Natural killer cell (primary cell): ENCODE measurements at regions not wholly inside any gene's neighbourhood (a gene's known extent, or its start where the extent isn't known, plus 50 kb on each side); places are given as distances from the start of the nearest gene placed in this dataset.

Source experiments
- ATAC-seq, 3 donors: fragments of 150-1000 bp in 2 of 3; fragments of 200-7000 bp in 1 of 3; cut with Tn5 transposase; 1 replicate in 1 of 3; 2 replicates in 2 of 3; pipeline ENCODE4 v1.10.0; 2021; ENCODE audit warnings: mild to moderate bottlenecking in 2 of 3, moderate library complexity in 2 of 3
- DNase-seq, 2 donors: peaks; one replicate each; pipeline versions ENCODE4 v3.0.0 to v3.0.0-alpha.2; 2013 to 2021; ENCODE audit warnings: mixed read lengths in 1 of 2
- H3K27ac ChIP-seq: one replicate; pipeline ENCODE4 v1.5.1; 2013; ENCODE audit warnings: mild to moderate bottlenecking, low read length
- H3K27me3 ChIP-seq: one replicate; pipeline ENCODE4 v1.6.1; 2013; ENCODE audit warnings: low read length; ENCODE audit not compliant: control insufficient read depth, insufficient read depth
- H3K36me3 ChIP-seq: one replicate; pipeline ENCODE4 v1.6.1; 2013; ENCODE audit warnings: low read length; ENCODE audit not compliant: control insufficient read depth, insufficient read depth
- H3K4me1 ChIP-seq: one replicate; pipeline ENCODE4 v1.6.1; 2013; ENCODE audit warnings: low read length; ENCODE audit not compliant: control insufficient read depth, insufficient read depth
- H3K4me3 ChIP-seq: one replicate; pipeline ENCODE4 v1.5.1; 2013; ENCODE audit warnings: low read length
- H3K9me3 ChIP-seq: one replicate; pipeline ENCODE4 v1.6.1; 2013; ENCODE audit warnings: low read length; ENCODE audit not compliant: control insufficient read depth, insufficient read depth
- H3K27ac Mint-ChIP-seq, 2 donors: one replicate each; pipeline ENCODE4 v1.8.0; 2022; ENCODE audit warnings: mild to moderate bottlenecking in 2 of 2, mixed read lengths in 2 of 2, moderate library complexity in 1 of 2
- H3K27me3 Mint-ChIP-seq, 2 donors: one replicate each; pipeline ENCODE4 v1.8.0; 2022; ENCODE audit warnings: low read depth in 2 of 2, mixed read lengths in 2 of 2
- H3K36me3 Mint-ChIP-seq: one replicate; pipeline ENCODE4 v1.8.0; 2022; ENCODE audit warnings: mixed read lengths
- H3K4me1 Mint-ChIP-seq, 2 donors: one replicate each; pipeline ENCODE4 v1.8.0; 2022; ENCODE audit warnings: mixed read lengths in 2 of 2
- H3K4me3 Mint-ChIP-seq: one replicate; pipeline ENCODE4 v1.8.0; 2022; ENCODE audit warnings: mild to moderate bottlenecking, moderate library complexity, mixed read lengths
- H3K9me3 Mint-ChIP-seq, 2 donors: one replicate each; pipeline ENCODE4 v1.8.0; 2022; ENCODE audit warnings: mixed read lengths in 2 of 2
- CTCF ChIP-seq: fragments of 200-600 bp; IDR thresholded peaks from one replicate; pipeline ENCODE4 v1.8.0; 2022; ENCODE audit warnings: antibody characterized with exemption
- WGBS: methylation state at CpG from one replicate; pipeline ENCODE4 v1.1.7; 2013; ENCODE audit warnings: missing lambda C conversion rate; ENCODE audit not compliant: insufficient coverage; 5-methylcytosine and 5-hydroxymethylcytosine counted together
- intact Hi-C: fragments of 100-400 bp; cut with micrococcal nuclease; formaldehyde crosslinking; loops from one replicate; pipeline ENCODE4 v1.14.2; 2022

- no peak for TF ChIP-seq CTCF
- no peaks in the 10 kb centered on the region for H3K4me1 ChIP-seq
- WGBS: no CpG with 5 or more reads among the region's 2 CpGs
- H3K9me3 ChIP-seq: no peaks in the 10 kb centered on the region
- H3K27me3 Mint-ChIP-seq: no peaks in the 10 kb centered on the region
- H3K27me3 ChIP-seq: no peaks in the 10 kb centered on the region
- peaks cover 2 to 8% of the 10 kb centered on the region in 2 donors for H3K9me3 Mint-ChIP-seq
- DNase-seq (no peak), ATAC-seq (no peak)
- H3K27ac ChIP-seq: no peak overlapping the region
- H3K27ac Mint-ChIP-seq: no peak overlapping the region
- no peak overlapping the region for H3K4me3 Mint-ChIP-seq
- H3K4me1 Mint-ChIP-seq: no peaks in the 10 kb centered on the region
- no peak overlapping the region for H3K4me3 ChIP-seq
- no peaks in the 10 kb centered on the region for H3K36me3 ChIP-seq
- intact Hi-C loops: no loop called here
- no peaks in the 10 kb centered on the region for H3K36me3 Mint-ChIP-seq
Measured at GRCh38 chr15:37203050-37203449, 102.7 kb upstream of the MEIS2 start.

- no CpG with 5 or more reads among the region's 1 CpG for WGBS
- no peaks in the 10 kb centered on the region for H3K36me3 Mint-ChIP-seq
- Histone ChIP-seq H3K4me3 (no peak overlapping the region), H3K27ac (no peak overlapping the region), H3K9me3 (no peaks in the 10 kb centered on the region), H3K4me1 (no peaks in the 10 kb centered on the region), H3K36me3 (no peaks in the 10 kb centered on the region), H3K27me3 (no peaks in the 10 kb centered on the region)
- no peak for TF ChIP-seq CTCF
- peaks cover 2 to 8% of the 10 kb centered on the region in 2 donors for H3K9me3 Mint-ChIP-seq
- no peaks in the 10 kb centered on the region for H3K27me3 Mint-ChIP-seq
- intact Hi-C loops: no loop called here
- H3K27ac Mint-ChIP-seq: no peak overlapping the region
- no peak overlapping the region for H3K4me3 Mint-ChIP-seq
- ATAC-seq (no peak), DNase-seq (no peak)
- no peaks in the 10 kb centered on the region for H3K4me1 Mint-ChIP-seq
Measured at GRCh38 chr15:37204692-37205091, 104.3 kb upstream of the MEIS2 start.

GRCh38 chr15:37206690-37207089, 106.3 kb upstream of the MEIS2 start:
- no peak for DNase-seq
- Mint-ChIP-seq H3K27ac (no peak overlapping the region), H3K36me3 (no peaks in the 10 kb centered on the region), H3K4me3 (no peak overlapping the region), H3K9me3 (peaks cover 4 to 9% of the 10 kb centered on the region in 2 donors), H3K27me3 (no peaks in the 10 kb centered on the region), H3K4me1 (no peaks in the 10 kb centered on the region)
- Histone ChIP-seq H3K36me3 (no peaks in the 10 kb centered on the region), H3K27ac (no peak overlapping the region), H3K9me3 (no peaks in the 10 kb centered on the region), H3K4me3 (no peak overlapping the region), H3K27me3 (no peaks in the 10 kb centered on the region), H3K4me1 (no peaks in the 10 kb centered on the region)
- intact Hi-C loops: no loop called here
- ATAC-seq: no peak
- 88% methylated on average over 1 of the region's 2 CpGs for WGBS
- no peak for TF ChIP-seq CTCF
